ENCODE measurements at regions not wholly inside any gene's neighbourhood (a gene's known extent, or its start where the extent isn't known, plus 50 kb on each side); places are given as distances from the start of the nearest gene placed in this dataset.

GRCh38 chrX:129108936-129109335, 414.4 kb downstream of the SMARCA1 start:
- BruUV-seq (replicated peaks) = no TSS peak
- Histone ChIP-seq H3K9ac (ENCODE audit: control insufficient read depth, insufficient read depth, low read length) (no peak overlapping the region), H3K27ac (ENCODE audit: control insufficient read depth, insufficient read depth) (no peak overlapping the region), H3K4me2 (ENCODE audit: control insufficient read depth, insufficient read depth) (no peak overlapping the region), H3K27me3 (replicated peaks in 1 of 2; ENCODE audit: control insufficient read depth in 2 of 2, insufficient read depth in 2 of 2, low read length in 1 of 2) (no peaks in the 10 kb centered on the region; a peak in 1 of 4 replicates), H2AFZ (ENCODE audit: control insufficient read depth, low read depth, low read length) (no peak overlapping the region), H3K36me3 (ENCODE audit: control insufficient read depth in 2 of 2, insufficient read depth in 2 of 2, low read length in 1 of 2) (no peaks in the 10 kb centered on the region), H3K79me2 (ENCODE audit: control insufficient read depth, insufficient read depth, low read length) (no peaks in the 10 kb centered on the region), H4K20me1 (ENCODE audit: control insufficient read depth, insufficient read depth) (no peaks in the 10 kb centered on the region), H3K4me3 (no peak overlapping the region), H3K9me3 (replicated peaks; ENCODE audit: control insufficient read depth, insufficient read depth, low read length) (no peaks in the 10 kb centered on the region), H3K4me1 (ENCODE audit: control insufficient read depth, insufficient read depth, low read length) (no peaks in the 10 kb centered on the region)
- ChIA-PET CTCF (no interaction called here), SMC1A (ENCODE audit: uncharacterized antibody, unreplicated experiment) (no interaction called here), POLR2A (no interaction called here), RAD21 (ENCODE audit: unreplicated experiment) (no interaction called here)
- 35% methylated on average over 4 of the region's 4 CpGs for WGBS (ENCODE audit: insufficient coverage, insufficient replicate concordance, low lambda C conversion rate, missing lambda C conversion rate)
- intact Hi-C loops (cut with micrococcal nuclease; ENCODE audit: unreplicated experiment) (no loop called here), in situ Hi-C loops (cut with MboI) (no loop called here)
- TF ChIP-seq EGR1 (IDR thresholded peaks at IDR 0.05; ENCODE audit: borderline replicate concordance in 1 of 2, low read depth in 2 of 2, low read length in 2 of 2) = no peak
- FAIRE-seq = no peak
- no peak for ATAC-seq
- DNase-seq (ENCODE audit: low read depth, low spot score) = no peak

- H3K79me2 ChIP-seq (ENCODE audit: control insufficient read depth, insufficient read depth, low read length) = no peaks in the 10 kb centered on the region
- no peak overlapping the region for H3K27ac ChIP-seq (ENCODE audit: control insufficient read depth, insufficient read depth)
- no peaks in the 10 kb centered on the region for H3K27me3 ChIP-seq (replicated peaks in 1 of 2; ENCODE audit: control insufficient read depth in 2 of 2, insufficient read depth in 2 of 2, low read length in 1 of 2)
- no peak overlapping the region for H3K4me2 ChIP-seq (ENCODE audit: control insufficient read depth, insufficient read depth)
- intact Hi-C loops (cut with micrococcal nuclease; ENCODE audit: unreplicated experiment) = no loop called here
- FAIRE-seq = no peak
- no peak overlapping the region for H2AFZ ChIP-seq (ENCODE audit: control insufficient read depth, low read depth, low read length)
- H3K36me3 ChIP-seq (ENCODE audit: control insufficient read depth in 2 of 2, insufficient read depth in 2 of 2, low read length in 1 of 2) = no peaks in the 10 kb centered on the region
- no peaks in the 10 kb centered on the region for H3K4me1 ChIP-seq (ENCODE audit: control insufficient read depth, insufficient read depth, low read length)
- POLR2A ChIA-PET = no interaction called here
- CTCF ChIA-PET = no interaction called here
- no peak overlapping the region for H3K4me3 ChIP-seq
- RAD21 ChIA-PET (ENCODE audit: unreplicated experiment) = no interaction called here
- no peak for ATAC-seq
- no peaks in the 10 kb centered on the region for H4K20me1 ChIP-seq (ENCODE audit: control insufficient read depth, insufficient read depth)
- BruUV-seq (replicated peaks) = no TSS peak
- no peaks in the 10 kb centered on the region for H3K9me3 ChIP-seq (replicated peaks; ENCODE audit: control insufficient read depth, insufficient read depth, low read length)
- no peak for TF ChIP-seq TCF3 (IDR thresholded peaks at IDR 0.05; ENCODE audit: borderline replicate concordance, insufficient read depth, low read depth, low read length)
- no peak for TF ChIP-seq BCL11A (IDR thresholded peaks at IDR 0.05; ENCODE audit: low read depth, low read length)
- TF ChIP-seq NFIC (IDR thresholded peaks at IDR 0.05; ENCODE audit: low read depth, low read length) = no peak
- TF ChIP-seq E2F4 (IDR thresholded peaks at IDR 0.05; ENCODE audit: low read depth, low read length) = no peak
- no peak for TF ChIP-seq PML (IDR thresholded peaks at IDR 0.05; ENCODE audit: low read length)
- no peak for TF ChIP-seq SPI1 (IDR thresholded peaks at IDR 0.05; ENCODE audit: borderline replicate concordance, insufficient read depth, low read depth, low read length)
- TF ChIP-seq CREM (IDR thresholded peaks at IDR 0.05; ENCODE audit: low read depth) = no peak
- no peak for TF ChIP-seq ZNF217 (IDR thresholded peaks at IDR 0.05)
- TF ChIP-seq SUZ12 (IDR thresholded peaks at IDR 0.05; ENCODE audit: unreplicated experiment) = no peak
- no peak overlapping the region for H3K9ac ChIP-seq (ENCODE audit: control insufficient read depth, insufficient read depth, low read length)
- in situ Hi-C loops (cut with MboI) = no loop called here
- no peak for DNase-seq (ENCODE audit: low read depth, low spot score)
- SMC1A ChIA-PET (ENCODE audit: uncharacterized antibody, unreplicated experiment) = no interaction called here
- 29% methylated on average over 3 of the region's 3 CpGs for WGBS (ENCODE audit: insufficient coverage, insufficient replicate concordance, low lambda C conversion rate, missing lambda C conversion rate)
Observed at GRCh38 chrX:129099207-129099606, 424.1 kb downstream of the SMARCA1 start.
